ENCODE measurements at regions not wholly inside any gene's neighbourhood (a gene's known extent, or its start where the extent isn't known, plus 50 kb on each side); places are given as distances from the start of the nearest gene placed in this dataset.

GRCh38 chr5:27908341-27908740 lies 870.0 kb upstream of the CDH9 start:
- H3K36me3 ChIP-seq, result no peaks in the 10 kb centered on the region
- no peak overlapping the region for H3K27ac ChIP-seq (replicated peaks in 1 of 4)
- H3K4me3 ChIP-seq, result no peak overlapping the region
- no peak for DNase-seq (ENCODE audit: extremely low spot score)
- H3K9me3 ChIP-seq, result no peaks in the 10 kb centered on the region
- no peaks in the 10 kb centered on the region for H3K4me1 ChIP-seq
- WGBS, result 74% methylated on average over 5 of the region's 5 CpGs
- intact Hi-C loops (cut with DNase I), result no loop called here
- no peaks in the 10 kb centered on the region for H3K27me3 ChIP-seq
- TF ChIP-seq CTCF (IDR thresholded peaks at IDR 0.05) (no peak), EP300 (IDR thresholded peaks at IDR 0.05) (no peak), POLR2A (IDR thresholded peaks at IDR 0.05; ENCODE audit: low read depth) (no peak), POLR2AphosphoS5 (IDR thresholded peaks at IDR 0.05) (no peak)

GRCh38 chr5:27906931-27907601 lies 868.7 kb upstream of the CDH9 start:
- no peak for DNase-seq (ENCODE audit: extremely low spot score)
- intact Hi-C loops (cut with DNase I), result no loop called here
- no peaks in the 10 kb centered on the region for H3K27me3 ChIP-seq
- no peak overlapping the region for H3K27ac ChIP-seq (replicated peaks in 1 of 4)
- H3K4me1 ChIP-seq, result no peaks in the 10 kb centered on the region
- 64% methylated on average over 2 of the region's 2 CpGs for WGBS
- TF ChIP-seq POLR2A (IDR thresholded peaks at IDR 0.05; ENCODE audit: low read depth) (no peak), CTCF (IDR thresholded peaks at IDR 0.05) (no peak), EP300 (IDR thresholded peaks at IDR 0.05) (no peak), POLR2AphosphoS5 (IDR thresholded peaks at IDR 0.05) (no peak)
- no peak overlapping the region for H3K4me3 ChIP-seq
- H3K9me3 ChIP-seq, result no peaks in the 10 kb centered on the region
- no peaks in the 10 kb centered on the region for H3K36me3 ChIP-seq

- H3K4me1 ChIP-seq, result no peaks in the 10 kb centered on the region
- H3K36me3 ChIP-seq, result no peaks in the 10 kb centered on the region
- no peaks in the 10 kb centered on the region for H3K27me3 ChIP-seq
- no peak overlapping the region for H3K27ac ChIP-seq (replicated peaks in 1 of 4)
- TF ChIP-seq POLR2A (IDR thresholded peaks at IDR 0.05; ENCODE audit: low read depth), result no peak
- TF ChIP-seq POLR2AphosphoS5 (IDR thresholded peaks at IDR 0.05), result no peak
- TF ChIP-seq EP300 (IDR thresholded peaks at IDR 0.05), result no peak
- no peak for TF ChIP-seq CTCF (IDR thresholded peaks at IDR 0.05)
- no peaks in the 10 kb centered on the region for H3K9me3 ChIP-seq
- intact Hi-C loops (cut with DNase I), result no loop called here
- no peak for DNase-seq (ENCODE audit: extremely low spot score)
- 60% methylated on average over 2 of the region's 2 CpGs for WGBS
- no peak overlapping the region for H3K4me3 ChIP-seq
These were observed 868.1 kb upstream of the CDH9 start for GRCh38 chr5:27906481-27906880.

GRCh38 chr5:27900761-27901160 lies 862.4 kb upstream of the CDH9 start:
- 87% methylated on average over 3 of the region's 3 CpGs for WGBS
- DNase-seq (ENCODE audit: extremely low spot score), result no peak
- H3K4me3 ChIP-seq, result no peak overlapping the region
- H3K27me3 ChIP-seq, result no peaks in the 10 kb centered on the region
- H3K4me1 ChIP-seq, result no peaks in the 10 kb centered on the region
- H3K36me3 ChIP-seq, result no peaks in the 10 kb centered on the region
- no peak overlapping the region for H3K27ac ChIP-seq (replicated peaks in 1 of 4)
- no peaks in the 10 kb centered on the region for H3K9me3 ChIP-seq
- TF ChIP-seq CTCF (IDR thresholded peaks at IDR 0.05) (no peak), POLR2A (IDR thresholded peaks at IDR 0.05; ENCODE audit: low read depth) (no peak), EP300 (IDR thresholded peaks at IDR 0.05) (no peak), POLR2AphosphoS5 (IDR thresholded peaks at IDR 0.05) (no peak)
- intact Hi-C loops (cut with DNase I), result no loop called here

- no peak for TF ChIP-seq CTCF (IDR thresholded peaks at IDR 0.05)
- no peak for TF ChIP-seq EP300 (IDR thresholded peaks at IDR 0.05)
- no peak for TF ChIP-seq POLR2A (IDR thresholded peaks at IDR 0.05; ENCODE audit: low read depth)
- no peak for TF ChIP-seq POLR2AphosphoS5 (IDR thresholded peaks at IDR 0.05)
These were observed 837.7 kb upstream of the CDH9 start for GRCh38 chr5:27876071-27876470.

More at GRCh38 chr5:27876071-27876470, 837.7 kb upstream of the CDH9 start:
- no peak for DNase-seq (ENCODE audit: extremely low spot score)
- Histone ChIP-seq H3K36me3 (no peaks in the 10 kb centered on the region), H3K27me3 (no peaks in the 10 kb centered on the region), H3K4me3 (no peak overlapping the region), H3K27ac (replicated peaks in 1 of 4) (no peak overlapping the region), H3K9me3 (peaks cover 0 to 9% (median 4%) of the 10 kb centered on the region in 4 donors), H3K4me1 (no peaks in the 10 kb centered on the region)
- WGBS, result 92% methylated on average over 1 of the region's 1 CpG
- intact Hi-C loops (cut with DNase I), result no loop called here
